ENCODE measurements at regions not wholly inside any gene's neighbourhood (a gene's known extent, or its start where the extent isn't known, plus 50 kb on each side); places are given as distances from the start of the nearest gene placed in this dataset.

GRCh38 chr4:119939071-119939995 is 127.3 kb downstream of the MAD2L1 start:
- no peak overlapping the region for H3K4me3 ChIP-seq
- no peaks in the 10 kb centered on the region for H3K27me3 ChIP-seq
- 57% methylated on average over 6 of the region's 6 CpGs for WGBS (ENCODE audit: insufficient coverage, low coverage, low lambda C conversion rate, missing lambda C conversion rate)
- no peak for DNase-seq
- no peak for ATAC-seq
- TF ChIP-seq POLR2A (IDR thresholded peaks at IDR 0.05) (no peak), CTCF (IDR thresholded peaks at IDR 0.05) (no peak)
- H3K36me3 ChIP-seq, result no peaks in the 10 kb centered on the region
- H3K9me3 ChIP-seq, result no peaks in the 10 kb centered on the region
- no peaks in the 10 kb centered on the region for H3K4me1 ChIP-seq
- intact Hi-C loops (cut with DNase I), result no loop called here
- H3K27ac ChIP-seq, result no peak overlapping the region

- Histone ChIP-seq H3K36me3 (no peaks in the 10 kb centered on the region), H3K9me3 (no peaks in the 10 kb centered on the region), H3K4me1 (no peaks in the 10 kb centered on the region), H3K4me3 (no peak overlapping the region), H3K27ac (no peak overlapping the region), H3K27me3 (no peaks in the 10 kb centered on the region)
- TF ChIP-seq CTCF (IDR thresholded peaks at IDR 0.05) (no peak), POLR2A (IDR thresholded peaks at IDR 0.05) (no peak)
- no peak for ATAC-seq
- intact Hi-C loops (cut with DNase I), result no loop called here
- no peak for DNase-seq
Observed at GRCh38 chr4:119937746-119938145, 128.9 kb downstream of the MAD2L1 start.

- H3K27me3 ChIP-seq, result no peaks in the 10 kb centered on the region
- intact Hi-C loops (cut with DNase I), result no loop called here
- H3K27ac ChIP-seq, result no peak overlapping the region
- WGBS (ENCODE audit: insufficient coverage, low coverage, low lambda C conversion rate, missing lambda C conversion rate), result 86% methylated on average over 1 of the region's 1 CpG
- H3K9me3 ChIP-seq, result no peaks in the 10 kb centered on the region
- DNase-seq (no peak), ATAC-seq (no peak)
- no peaks in the 10 kb centered on the region for H3K36me3 ChIP-seq
- no peak overlapping the region for H3K4me3 ChIP-seq
- no peaks in the 10 kb centered on the region for H3K4me1 ChIP-seq
- no peak for TF ChIP-seq POLR2A (IDR thresholded peaks at IDR 0.05)
- TF ChIP-seq CTCF (IDR thresholded peaks at IDR 0.05), result no peak
Observed at GRCh38 chr4:119933606-119934005, 133.0 kb downstream of the MAD2L1 start.

GRCh38 chr4:119932277-119932676 is 134.4 kb downstream of the MAD2L1 start:
- Histone ChIP-seq H3K27ac (no peak overlapping the region), H3K9me3 (no peaks in the 10 kb centered on the region), H3K4me1 (no peaks in the 10 kb centered on the region), H3K4me3 (no peak overlapping the region), H3K36me3 (no peaks in the 10 kb centered on the region), H3K27me3 (no peaks in the 10 kb centered on the region)
- WGBS (ENCODE audit: insufficient coverage, low coverage, low lambda C conversion rate, missing lambda C conversion rate), result 15% methylated on average over 2 of the region's 2 CpGs
- ATAC-seq (no peak), DNase-seq (no peak)
- intact Hi-C loops (cut with DNase I), result no loop called here
- TF ChIP-seq POLR2A (IDR thresholded peaks at IDR 0.05) (no peak), CTCF (IDR thresholded peaks at IDR 0.05) (no peak)
